HepG2 (cell line): ENCODE measurements at regions not wholly inside any gene's neighbourhood (a gene's known extent, or its start where the extent isn't known, plus 50 kb on each side); places are given as distances from the start of the nearest gene placed in this dataset.

Experiments
- ATAC-seq: fragments of 200-7000 bp; cut with Tn5 transposase; 3 replicates; pipeline ENCODE4 v1.9.1; 2020; ENCODE audit warnings: mild to moderate bottlenecking, moderate library complexity
- BruUV-seq: library from RNA; stranded (reverse); fragments of 400-500 nt; replicated peaks from 2 replicates; lab custom pipeline; 2021; lab: Mats Ljungman, UMichigan
- CTCF ChIA-PET: fragments of 300-600 bp; formaldehyde crosslinking; extraction: SDS; loops from one replicate; lab custom pipeline; 2021; ENCODE audit warnings: low total read pairs, inconsistent platforms, low intra/inter-chr PET ratio; lab: Yijun Ruan, JAX
- POLR2A ChIA-PET: fragments of 350-600 bp; sonication (Branson Sonifier 250); formaldehyde crosslinking; loops from one replicate; lab custom pipeline; 2020; ENCODE audit warnings: antibody characterized with exemption, inconsistent platforms; lab: Yijun Ruan, JAX
- DNase-seq: peaks from one replicate; pipeline ENCODE4 v3.0.0-alpha.2; 2015; ENCODE audit warnings: low spot score
- FAIRE-seq: peaks from 3 replicates; lab custom pipeline; 2011; peaks lifted over from hg19 to GRCh38; lab: Jason Lieb, UNC
- H2AFZ ChIP-seq: one replicate; pipeline ENCODE4 v1.6.1; 2011; ENCODE audit warnings: low read length, inconsistent platforms
- H3K27ac ChIP-seq: fragments of 300-600 bp; 3 replicates; pipeline ENCODE4 v1.8.0; 2011; ENCODE audit warnings: mixed run types, mild to moderate bottlenecking, mixed read lengths, low read length, inconsistent platforms; ENCODE audit not compliant: insufficient read depth; ENCODE audit errors: extremely low read length
- H3K27me3 ChIP-seq, 2 experiments: fragments of 200-600 bp in 1 of 2; 2 replicates in 1 of 2; 3 replicates in 1 of 2; pipeline versions ENCODE4 v1.6.0 to v1.8.0; 2011; ENCODE audit warnings: low read length in 2 of 2, mild to moderate bottlenecking in 2 of 2, moderate library complexity in 2 of 2, inconsistent platforms in 1 of 2; ENCODE audit not compliant: insufficient read depth in 2 of 2, control insufficient read depth in 1 of 2
- H3K36me3 ChIP-seq, 2 experiments: fragments of 200-600 bp in 1 of 2; replicated peaks in 1 of 2; 2 replicates in 1 of 2; 3 replicates in 1 of 2; pipeline versions ENCODE4 v1.5.1 to v1.8.0; 2011; ENCODE audit warnings: low read length in 2 of 2, inconsistent platforms in 1 of 2; ENCODE audit not compliant: insufficient read depth in 2 of 2, control insufficient read depth in 1 of 2
- H3K4me1 ChIP-seq: 2 replicates; pipeline ENCODE4 v1.5.1; 2012; ENCODE audit warnings: low read length, inconsistent platforms; ENCODE audit not compliant: insufficient read depth
- H3K4me2 ChIP-seq: 2 replicates; pipeline ENCODE4 v1.6.0; 2011; ENCODE audit warnings: low read depth, low read length, inconsistent platforms
- H3K4me3 ChIP-seq, 3 experiments: fragments of 200-600 bp in 1 of 3; sonication (generic), shearing (Covaris generic) in 1 of 3; replicated peaks in 1 of 3; 2 replicates each; pipeline ENCODE4 v1.5.1; 2011 to 2016; ENCODE audit warnings: low read length in 3 of 3, inconsistent platforms in 2 of 3, low read depth in 2 of 3, mild to moderate bottlenecking in 2 of 3, control low read depth in 1 of 3, mixed read lengths in 1 of 3; ENCODE audit not compliant: insufficient read depth in 1 of 3
- H3K79me2 ChIP-seq: one replicate; pipeline ENCODE4 v1.6.1; 2011; ENCODE audit warnings: low read length, inconsistent platforms; ENCODE audit not compliant: insufficient read depth
- H3K9ac ChIP-seq: 2 replicates; pipeline ENCODE4 v1.6.0; 2011; ENCODE audit warnings: mild to moderate bottlenecking, low read depth, low read length, inconsistent platforms; ENCODE audit not compliant: insufficient read depth
- H3K9me3 ChIP-seq: 2 replicates; pipeline ENCODE4 v1.5.1; 2012; ENCODE audit warnings: mild to moderate bottlenecking, low read length
- H4K20me1 ChIP-seq: 2 replicates; pipeline ENCODE4 v1.6.0; 2011; ENCODE audit warnings: inconsistent platforms, mild to moderate bottlenecking, low read length, moderate library complexity; ENCODE audit not compliant: insufficient read depth
- HMG20A ChIP-seq: IDR thresholded peaks from 2 replicates; pipeline ENCODE4 v1.6.1; 2016; ENCODE audit warnings: borderline replicate concordance
- HMGA1 ChIP-seq: sonication (generic); formaldehyde crosslinking; conservative IDR thresholded peaks from 2 replicates; pipeline ENCODE4 v1.4.0; 2020; ENCODE audit warnings: missing genetic modification reagents
- HNF4A ChIP-seq: sonication (generic); formaldehyde crosslinking; IDR thresholded peaks from 2 replicates; pipeline ENCODE4 v1.4.0; 2020; ENCODE audit warnings: missing genetic modification reagents
- SP140L ChIP-seq: sonication (generic); formaldehyde crosslinking; IDR thresholded peaks from 2 replicates; pipeline ENCODE4 v1.4.0; 2020; ENCODE audit warnings: missing genetic modification reagents, borderline replicate concordance
- ZBTB20 ChIP-seq: sonication (generic); formaldehyde crosslinking; IDR thresholded peaks from 2 replicates; pipeline ENCODE4 v1.8.1; 2023; ENCODE audit warnings: missing genetic modification reagents, low read depth, mild to moderate bottlenecking, borderline replicate concordance
- ZBTB7A ChIP-seq: sonication (generic); formaldehyde crosslinking; IDR thresholded peaks from 2 replicates; pipeline ENCODE4 v1.8.0; 2022; ENCODE audit warnings: mild to moderate bottlenecking, missing genetic modification reagents
- ZNF367 ChIP-seq: sonication (generic); formaldehyde crosslinking; IDR thresholded peaks from 2 replicates; pipeline ENCODE4 v1.4.0; 2020; ENCODE audit warnings: missing genetic modification reagents, borderline replicate concordance
- WGBS: methylation state at CpG from one replicate; pipeline ENCODE4 v1.1.6; 2017; ENCODE audit warnings: low lambda C conversion rate; 5-methylcytosine and 5-hydroxymethylcytosine counted together
- in situ Hi-C: cut with HindIII; loops from 2 replicates; pipeline ENCODE4 v1.10.0; 2017; ENCODE audit warnings: low pct_unique_long_range_greater_than_20kb; ENCODE audit not compliant: extremely low pct_ligation_motif_present
- intact Hi-C: fragments of 100-400 bp; cut with micrococcal nuclease; formaldehyde crosslinking; loops from one replicate; pipeline ENCODE4 v1.10.0; 2022; ENCODE audit not compliant: unreplicated experiment
- TF ChIP-seq, protein P1 (sequence below): sonication (generic); formaldehyde crosslinking; IDR thresholded peaks from 2 replicates; pipeline ENCODE4 v1.4.0; 2020; ENCODE audit warnings: missing genetic modification reagents
- TF ChIP-seq, protein P2 (sequence below), 2 experiments: IDR thresholded peaks; 2 replicates each; pipeline ENCODE4 v1.6.1; 2011 to 2012; ENCODE audit warnings: low read length in 2 of 2, borderline replicate concordance in 1 of 2, low read depth in 1 of 2, mild to moderate bottlenecking in 1 of 2, moderate library complexity in 1 of 2

DNA sequence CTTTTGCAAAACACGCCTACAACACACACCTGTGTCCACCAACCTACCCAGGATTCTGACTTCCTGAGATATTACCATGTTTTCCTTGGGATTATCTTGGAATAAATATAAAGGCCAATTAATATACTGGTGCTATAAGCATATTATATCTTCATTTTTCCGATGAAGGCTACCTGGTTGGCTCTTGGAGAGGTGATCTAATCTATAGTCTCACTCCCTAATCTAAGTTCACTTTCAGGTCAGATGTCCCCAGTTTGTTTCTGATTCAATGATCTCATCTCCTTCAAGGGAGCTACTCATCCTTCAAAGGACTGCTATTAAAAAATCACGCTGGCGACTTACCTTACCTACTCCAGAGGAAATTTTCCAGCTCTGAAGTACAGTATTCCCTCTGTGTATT is 517.5 kb downstream of the KLF5 start:
- ATAC-seq (no peak), DNase-seq (no peak)
- ChIA-PET POLR2A (no interaction called here), CTCF (no interaction called here)
- H3K4me2 ChIP-seq = no peak overlapping the region
- no peak for TF ChIP-seq ZBTB7A (CRISPR knock-in tag)
- TF ChIP-seq ZNF367 = no peak
- TF ChIP-seq HMG20A = no peak
- TF ChIP-seq HNF4A = no peak
- TF ChIP-seq, protein P1, sequence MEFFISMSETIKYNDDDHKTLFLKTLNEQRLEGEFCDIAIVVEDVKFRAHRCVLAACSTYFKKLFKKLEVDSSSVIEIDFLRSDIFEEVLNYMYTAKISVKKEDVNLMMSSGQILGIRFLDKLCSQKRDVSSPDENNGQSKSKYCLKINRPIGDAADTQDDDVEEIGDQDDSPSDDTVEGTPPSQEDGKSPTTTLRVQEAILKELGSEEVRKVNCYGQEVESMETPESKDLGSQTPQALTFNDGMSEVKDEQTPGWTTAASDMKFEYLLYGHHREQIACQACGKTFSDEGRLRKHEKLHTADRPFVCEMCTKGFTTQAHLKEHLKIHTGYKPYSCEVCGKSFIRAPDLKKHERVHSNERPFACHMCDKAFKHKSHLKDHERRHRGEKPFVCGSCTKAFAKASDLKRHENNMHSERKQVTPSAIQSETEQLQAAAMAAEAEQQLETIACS (CRISPR knock-in tag) = no peak
- TF ChIP-seq ZBTB20 (CRISPR knock-in tag) = no peak
- TF ChIP-seq, protein P2, sequence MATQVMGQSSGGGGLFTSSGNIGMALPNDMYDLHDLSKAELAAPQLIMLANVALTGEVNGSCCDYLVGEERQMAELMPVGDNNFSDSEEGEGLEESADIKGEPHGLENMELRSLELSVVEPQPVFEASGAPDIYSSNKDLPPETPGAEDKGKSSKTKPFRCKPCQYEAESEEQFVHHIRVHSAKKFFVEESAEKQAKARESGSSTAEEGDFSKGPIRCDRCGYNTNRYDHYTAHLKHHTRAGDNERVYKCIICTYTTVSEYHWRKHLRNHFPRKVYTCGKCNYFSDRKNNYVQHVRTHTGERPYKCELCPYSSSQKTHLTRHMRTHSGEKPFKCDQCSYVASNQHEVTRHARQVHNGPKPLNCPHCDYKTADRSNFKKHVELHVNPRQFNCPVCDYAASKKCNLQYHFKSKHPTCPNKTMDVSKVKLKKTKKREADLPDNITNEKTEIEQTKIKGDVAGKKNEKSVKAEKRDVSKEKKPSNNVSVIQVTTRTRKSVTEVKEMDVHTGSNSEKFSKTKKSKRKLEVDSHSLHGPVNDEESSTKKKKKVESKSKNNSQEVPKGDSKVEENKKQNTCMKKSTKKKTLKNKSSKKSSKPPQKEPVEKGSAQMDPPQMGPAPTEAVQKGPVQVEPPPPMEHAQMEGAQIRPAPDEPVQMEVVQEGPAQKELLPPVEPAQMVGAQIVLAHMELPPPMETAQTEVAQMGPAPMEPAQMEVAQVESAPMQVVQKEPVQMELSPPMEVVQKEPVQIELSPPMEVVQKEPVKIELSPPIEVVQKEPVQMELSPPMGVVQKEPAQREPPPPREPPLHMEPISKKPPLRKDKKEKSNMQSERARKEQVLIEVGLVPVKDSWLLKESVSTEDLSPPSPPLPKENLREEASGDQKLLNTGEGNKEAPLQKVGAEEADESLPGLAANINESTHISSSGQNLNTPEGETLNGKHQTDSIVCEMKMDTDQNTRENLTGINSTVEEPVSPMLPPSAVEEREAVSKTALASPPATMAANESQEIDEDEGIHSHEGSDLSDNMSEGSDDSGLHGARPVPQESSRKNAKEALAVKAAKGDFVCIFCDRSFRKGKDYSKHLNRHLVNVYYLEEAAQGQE (IDR thresholded peaks at IDR 0.05; ENCODE audit: borderline replicate concordance in 1 of 2, low read depth in 1 of 2, low read length in 2 of 2) = no peak
- TF ChIP-seq HMGA1 (CRISPR knock-in tag) = no peak
- no peak for TF ChIP-seq SP140L (CRISPR knock-in tag)
- TF ChIP-seq, all 625 proteins: peak for 0
- Histone ChIP-seq H3K9ac (no peak overlapping the region), H2AFZ (no peak overlapping the region), H3K9me3 (no peaks in the 10 kb centered on the region), H4K20me1 (no peaks in the 10 kb centered on the region), H3K36me3 (no peaks in the 10 kb centered on the region), H3K27me3 (no peaks in the 10 kb centered on the region; a peak in 1 of 5 replicates), H3K4me3 (no peak overlapping the region), H3K79me2 (no peaks in the 10 kb centered on the region), H3K27ac (no peak overlapping the region), H3K4me1 (no peaks in the 10 kb centered on the region)
- in situ Hi-C loops (no loop called here), intact Hi-C loops (no loop called here)
- WGBS = 12% methylated on average over 4 of the region's 4 CpGs
- FAIRE-seq = no peak
- no TSS peak for BruUV-seq
